ENCODE measurements at regions not wholly inside any gene's neighbourhood (a gene's known extent, or its start where the extent isn't known, plus 50 kb on each side); places are given as distances from the start of the nearest gene placed in this dataset.

DNA sequence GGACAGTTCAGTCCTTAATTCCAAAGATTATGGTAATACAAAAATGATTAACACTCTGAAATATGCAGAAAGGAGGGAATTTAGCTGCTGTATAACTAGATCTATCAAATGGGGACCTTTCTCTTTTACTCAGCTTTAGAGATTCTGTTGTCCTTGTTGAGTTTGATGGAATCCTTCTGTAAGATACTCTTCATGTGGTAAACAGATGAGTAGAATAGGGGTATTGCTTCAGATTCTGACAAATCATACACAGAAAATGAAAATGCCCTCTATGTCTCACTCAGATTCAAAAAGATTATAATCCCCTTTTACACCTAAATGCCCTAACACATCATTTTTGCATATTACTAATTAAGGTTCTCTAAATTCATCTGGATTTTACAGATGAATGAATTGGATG lies 50.7 kb downstream of the ARHGAP35 start:
- TF ChIP-seq, protein P1, sequence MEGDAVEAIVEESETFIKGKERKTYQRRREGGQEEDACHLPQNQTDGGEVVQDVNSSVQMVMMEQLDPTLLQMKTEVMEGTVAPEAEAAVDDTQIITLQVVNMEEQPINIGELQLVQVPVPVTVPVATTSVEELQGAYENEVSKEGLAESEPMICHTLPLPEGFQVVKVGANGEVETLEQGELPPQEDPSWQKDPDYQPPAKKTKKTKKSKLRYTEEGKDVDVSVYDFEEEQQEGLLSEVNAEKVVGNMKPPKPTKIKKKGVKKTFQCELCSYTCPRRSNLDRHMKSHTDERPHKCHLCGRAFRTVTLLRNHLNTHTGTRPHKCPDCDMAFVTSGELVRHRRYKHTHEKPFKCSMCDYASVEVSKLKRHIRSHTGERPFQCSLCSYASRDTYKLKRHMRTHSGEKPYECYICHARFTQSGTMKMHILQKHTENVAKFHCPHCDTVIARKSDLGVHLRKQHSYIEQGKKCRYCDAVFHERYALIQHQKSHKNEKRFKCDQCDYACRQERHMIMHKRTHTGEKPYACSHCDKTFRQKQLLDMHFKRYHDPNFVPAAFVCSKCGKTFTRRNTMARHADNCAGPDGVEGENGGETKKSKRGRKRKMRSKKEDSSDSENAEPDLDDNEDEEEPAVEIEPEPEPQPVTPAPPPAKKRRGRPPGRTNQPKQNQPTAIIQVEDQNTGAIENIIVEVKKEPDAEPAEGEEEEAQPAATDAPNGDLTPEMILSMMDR (IDR thresholded peaks at IDR 0.05), result no peak
- no peak for ATAC-seq (ENCODE audit: low FRiP score)
- DNase-seq (ENCODE audit: low spot score), result no peak

DNA sequence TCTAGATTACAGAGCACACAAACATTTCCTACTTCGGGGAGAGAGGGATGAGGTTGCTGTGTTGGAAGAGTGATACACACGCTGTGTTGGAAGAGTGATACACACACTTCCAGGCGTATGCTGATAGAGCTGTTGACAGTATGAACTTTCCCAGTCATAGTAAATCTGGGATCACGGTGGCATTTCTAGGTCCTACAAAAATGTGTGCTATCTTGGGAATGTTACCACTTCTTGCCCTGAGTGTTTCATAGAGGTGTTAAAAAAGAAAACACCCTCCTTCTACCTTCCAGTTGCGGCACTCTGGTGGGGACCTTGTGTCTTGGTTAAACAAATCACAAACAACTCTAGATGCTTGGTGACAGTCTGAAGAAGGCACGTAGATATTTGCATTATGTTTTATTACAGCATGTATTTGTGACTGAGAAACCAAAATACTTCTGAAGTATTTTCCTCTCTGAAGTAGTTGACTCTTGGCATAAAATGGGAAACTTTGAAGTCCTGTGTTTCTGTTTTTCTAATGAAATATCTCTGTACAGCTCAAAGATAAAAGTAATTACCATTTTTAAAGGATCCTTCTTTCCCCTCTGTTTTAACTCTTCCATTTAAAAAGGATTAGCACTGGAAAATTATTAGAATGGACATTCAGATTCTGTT lies 52.5 kb downstream of the ARHGAP35 start:
- TF ChIP-seq, protein P1 (IDR thresholded peaks at IDR 0.05), result no peak
- DNase-seq (ENCODE audit: low spot score), result no peak
- ATAC-seq (ENCODE audit: low FRiP score), result no peak

DNA sequence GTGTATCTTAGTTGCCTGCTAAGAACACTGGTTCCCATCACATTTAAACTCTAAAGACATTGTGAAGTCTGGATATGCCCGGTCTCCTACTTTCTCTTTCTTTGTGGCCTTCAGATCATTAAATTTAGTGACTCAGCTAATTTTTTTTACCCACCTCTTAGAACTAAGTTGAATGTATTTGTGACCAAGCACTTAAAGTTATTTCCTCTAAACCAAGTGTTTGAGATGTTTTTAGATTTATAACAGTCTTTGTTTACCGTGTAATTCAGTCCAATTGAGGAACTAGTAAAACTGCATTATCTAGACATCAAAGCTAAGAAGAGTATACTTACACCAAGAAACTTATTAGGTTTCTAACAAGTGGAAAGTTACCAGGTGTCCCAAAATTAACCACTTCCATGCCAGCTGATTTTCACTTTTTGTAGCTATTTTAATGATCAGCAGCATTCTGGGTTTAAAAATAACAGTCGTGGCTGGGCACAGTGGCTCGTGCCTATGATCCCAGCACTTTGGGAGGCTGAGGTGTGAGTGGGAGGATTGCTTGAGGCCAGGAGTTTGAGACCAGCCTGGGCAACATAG lies 53.1 kb downstream of the ARHGAP35 start:
- TF ChIP-seq, protein P1 (IDR thresholded peaks at IDR 0.05), result no peak
- DNase-seq (ENCODE audit: low spot score) (no peak), ATAC-seq (ENCODE audit: low FRiP score) (no peak)

DNA sequence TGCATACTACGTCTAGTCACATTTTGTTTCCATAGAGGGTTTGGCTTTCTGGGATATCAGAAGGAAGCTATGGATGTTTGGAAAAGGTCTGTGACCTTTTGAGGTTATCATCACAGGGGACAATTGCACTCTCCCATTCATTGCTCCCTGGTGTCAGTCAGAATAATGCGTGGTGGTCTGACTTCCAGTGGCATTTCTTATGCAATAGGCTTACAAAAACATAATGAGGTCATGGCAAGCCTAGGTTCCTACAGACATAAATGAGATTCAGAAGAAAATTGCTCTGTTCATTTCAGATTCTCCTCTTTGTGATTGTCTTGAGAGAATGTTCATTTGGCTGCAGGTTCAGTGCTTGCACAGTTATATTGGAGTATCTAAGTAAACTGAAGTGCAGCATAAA lies 54.6 kb downstream of the ARHGAP35 start:
- DNase-seq (ENCODE audit: low spot score) (no peak), ATAC-seq (ENCODE audit: low FRiP score) (no peak)
- TF ChIP-seq, protein P1 (IDR thresholded peaks at IDR 0.05), result no peak

DNA sequence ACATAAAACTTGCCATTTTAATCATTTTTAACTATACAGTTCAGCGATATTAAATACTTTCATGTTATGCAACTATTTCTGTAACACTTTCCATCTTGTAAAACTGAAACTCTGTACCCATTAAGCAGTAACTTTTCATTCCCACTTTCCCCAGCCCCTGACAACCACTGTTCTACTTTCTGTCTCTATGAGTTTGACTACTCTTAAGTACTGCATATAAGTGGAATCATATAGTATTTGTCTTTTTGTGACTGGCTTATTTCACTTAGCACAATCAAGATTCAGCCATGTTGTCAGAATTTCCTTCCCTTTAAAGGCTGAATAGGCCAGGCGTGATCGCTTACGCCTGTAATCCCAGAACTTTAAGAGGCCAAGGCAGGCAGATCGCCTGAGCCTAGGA lies 56.2 kb downstream of the ARHGAP35 start:
- ATAC-seq (ENCODE audit: low FRiP score) (no peak), DNase-seq (ENCODE audit: low spot score) (no peak)
- TF ChIP-seq, protein P1 (IDR thresholded peaks at IDR 0.05), result no peak

DNA sequence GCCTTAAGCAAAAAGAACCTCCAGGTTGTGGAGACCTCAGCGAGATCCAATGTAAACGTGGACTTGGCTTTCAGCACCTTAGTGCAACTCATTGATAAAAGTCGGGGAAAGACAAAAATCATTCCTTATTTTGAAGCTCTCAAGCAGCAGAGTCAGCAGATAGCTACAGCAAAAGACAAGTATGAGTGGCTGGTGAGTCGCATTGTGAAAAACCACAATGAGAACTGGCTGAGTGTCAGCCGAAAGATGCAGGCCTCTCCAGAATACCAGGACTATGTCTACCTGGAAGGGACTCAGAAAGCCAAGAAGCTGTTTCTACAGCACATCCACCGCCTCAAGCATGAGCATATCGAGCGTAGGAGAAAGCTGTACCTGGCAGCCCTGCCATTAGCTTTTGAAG lies 58.5 kb downstream of the ARHGAP35 start:
- no peak for DNase-seq (ENCODE audit: low spot score)
- TF ChIP-seq, protein P1 (IDR thresholded peaks at IDR 0.05), result no peak
- ATAC-seq (ENCODE audit: low FRiP score), result no peak

DNA sequence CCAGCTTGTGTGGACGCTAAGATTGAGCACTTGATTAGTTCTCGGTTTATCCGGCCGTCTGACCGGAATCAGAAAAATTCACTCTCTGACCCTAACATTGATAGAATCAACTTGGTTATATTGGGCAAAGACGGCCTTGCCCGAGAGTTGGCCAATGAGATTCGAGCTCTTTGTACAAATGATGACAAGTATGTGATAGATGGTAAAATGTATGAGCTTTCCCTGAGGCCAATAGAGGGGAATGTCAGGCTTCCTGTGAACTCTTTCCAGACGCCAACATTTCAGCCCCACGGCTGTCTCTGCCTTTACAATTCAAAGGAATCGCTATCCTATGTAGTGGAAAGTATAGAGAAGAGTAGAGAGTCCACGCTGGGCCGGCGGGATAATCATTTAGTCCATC lies 59.6 kb downstream of the ARHGAP35 start:
- no peak for ATAC-seq (ENCODE audit: low FRiP score)
- DNase-seq (ENCODE audit: low spot score), result no peak
- TF ChIP-seq, protein P1 (IDR thresholded peaks at IDR 0.05), result no peak

Data from omental fat pad (tissue), 3 donors.